IMR-90 (cell line): ENCODE measurements at regions not wholly inside any gene's neighbourhood (a gene's known extent, or its start where the extent isn't known, plus 50 kb on each side); places are given as distances from the start of the nearest gene placed in this dataset.
A peak's percentile ranks its signal among the peaks of the same experiment; 100 is the strongest.

ENCODE experiments used
- ATAC-seq: fragments of 200-7000 bp; cut with Tn5 transposase; 2 replicates; pipeline ENCODE4 v1.9.1; 2020; ENCODE audit warnings: low read depth, mild to moderate bottlenecking, moderate library complexity
- BruUV-seq: library from RNA; stranded (reverse); fragments of 400-500 nt; replicated peaks from 2 replicates; lab custom pipeline; 2021; lab: Mats Ljungman, UMichigan
- CTCF ChIA-PET: fragments of 300-600 bp; formaldehyde crosslinking; extraction: SDS; loops from one replicate; lab custom pipeline; 2021; ENCODE audit warnings: antibody characterized with exemption; lab: Yijun Ruan, JAX
- POLR2A ChIA-PET: fragments of 300-600 bp; sonication (Branson Sonifier 250); formaldehyde crosslinking; loops from one replicate; lab custom pipeline; 2022; ENCODE audit warnings: antibody characterized with exemption; ENCODE audit not compliant: unreplicated experiment; lab: Charles Lee
- DNase-seq: peaks from one replicate; pipeline ENCODE4 v3.0.0; 2013
- H2AFZ ChIP-seq: replicated peaks from 2 replicates; pipeline ENCODE3; 2013; ENCODE audit warnings: low read length, mild to moderate bottlenecking; ENCODE audit not compliant: poor library complexity
- H2AK5ac ChIP-seq: 2 replicates; pipeline ENCODE4 v1.6.1; 2013; ENCODE audit warnings: low read depth, low read length, inconsistent platforms
- H2AK9ac ChIP-seq: replicated peaks from 2 replicates; pipeline ENCODE3; 2013; ENCODE audit warnings: mild to moderate bottlenecking, low read depth, low read length, moderate library complexity; ENCODE audit not compliant: poor library complexity
- H2BK120ac ChIP-seq: 2 replicates; pipeline ENCODE4 v1.6.1; 2013; ENCODE audit warnings: low read depth, low read length, inconsistent platforms
- H2BK15ac ChIP-seq: 3 replicates; pipeline ENCODE4 v1.6.1; 2013; ENCODE audit warnings: low read depth, low read length, inconsistent platforms
- H2BK20ac ChIP-seq: 2 replicates; pipeline ENCODE4 v1.6.1; 2013; ENCODE audit warnings: low read depth, mild to moderate bottlenecking, inconsistent platforms, low read length, moderate library complexity
- H2BK5ac ChIP-seq: 2 replicates; pipeline ENCODE4 v1.6.1; 2013; ENCODE audit warnings: mild to moderate bottlenecking, low read depth, low read length, inconsistent platforms; ENCODE audit not compliant: poor library complexity, severe bottlenecking
- H3K14ac ChIP-seq: replicated peaks from 2 replicates; pipeline ENCODE4 v1.6.1; 2013; ENCODE audit warnings: low read depth, low read length, inconsistent platforms
- H3K18ac ChIP-seq: 2 replicates; pipeline ENCODE4 v1.6.1; 2013; ENCODE audit warnings: low read depth, low read length, control low read depth
- H3K23ac ChIP-seq: 2 replicates; pipeline ENCODE4 v1.6.1; 2013; ENCODE audit warnings: low read depth, low read length, inconsistent platforms
- H3K27ac ChIP-seq: 2 replicates; pipeline ENCODE4 v1.5.1; 2013; ENCODE audit warnings: mild to moderate bottlenecking, control low read depth, low read length; ENCODE audit not compliant: insufficient read depth
- H3K27me3 ChIP-seq: 2 replicates; pipeline ENCODE4 v1.6.1; 2013; ENCODE audit warnings: low read length; ENCODE audit not compliant: control insufficient read depth, insufficient read depth
- H3K36me3 ChIP-seq: 2 replicates; pipeline ENCODE4 v1.6.1; 2013; ENCODE audit warnings: low read length, mixed read lengths; ENCODE audit not compliant: control insufficient read depth, insufficient read depth
- H3K4ac ChIP-seq: 2 replicates; pipeline ENCODE4 v1.6.1; 2013; ENCODE audit warnings: low read depth, low read length, inconsistent platforms
- H3K4me1 ChIP-seq: 2 replicates; pipeline ENCODE4 v1.6.1; 2013; ENCODE audit warnings: low read length, mixed read lengths; ENCODE audit not compliant: control insufficient read depth, insufficient read depth
- H3K4me2 ChIP-seq: 2 replicates; pipeline ENCODE4 v1.6.1; 2013; ENCODE audit warnings: low read depth, mild to moderate bottlenecking, control low read depth, low read length, moderate library complexity
- H3K4me3 ChIP-seq: 2 replicates; pipeline ENCODE4 v1.5.1; 2013; ENCODE audit warnings: low read depth, mild to moderate bottlenecking, control low read depth, low read length, moderate library complexity; ENCODE audit not compliant: insufficient read depth
- H3K56ac ChIP-seq: 2 replicates; pipeline ENCODE4 v1.6.1; 2013; ENCODE audit warnings: low read length, inconsistent platforms; ENCODE audit not compliant: insufficient read depth; ENCODE audit errors: extremely low read depth
- H3K79me1 ChIP-seq, 2 experiments: 2 replicates each; pipeline ENCODE4 v1.6.1; 2013; ENCODE audit warnings: low read length in 2 of 2, inconsistent platforms in 1 of 2, low read depth in 1 of 2
- H3K9ac ChIP-seq: 2 replicates; pipeline ENCODE4 v1.6.1; 2013; ENCODE audit warnings: low read depth, low read length, control low read depth
- H3K9me1 ChIP-seq: 2 replicates; pipeline ENCODE4 v1.6.1; 2013; ENCODE audit warnings: low read length, inconsistent platforms; ENCODE audit not compliant: insufficient read depth
- H3K9me3 ChIP-seq: 2 replicates; pipeline ENCODE4 v1.6.1; 2013; ENCODE audit warnings: low read length; ENCODE audit not compliant: control insufficient read depth, insufficient read depth
- H4K20me1 ChIP-seq: 2 replicates; pipeline ENCODE4 v1.6.1; 2013; ENCODE audit warnings: low read length, inconsistent platforms; ENCODE audit not compliant: insufficient read depth
- H4K5ac ChIP-seq: 2 replicates; pipeline ENCODE4 v1.6.1; 2013; ENCODE audit warnings: mild to moderate bottlenecking, low read depth, low read length, control low read depth
- H4K8ac ChIP-seq, 2 experiments: 2 replicates each; pipeline ENCODE4 v1.6.1; 2013; ENCODE audit warnings: low read depth in 2 of 2, low read length in 2 of 2, control low read depth in 1 of 2, inconsistent platforms in 1 of 2
- H4K91ac ChIP-seq: 2 replicates; pipeline ENCODE4 v1.6.1; 2013; ENCODE audit warnings: low read depth, low read length, inconsistent platforms; ENCODE audit not compliant: insufficient read depth
- CEBPB ChIP-seq: IDR thresholded peaks from 2 replicates; pipeline ENCODE4 v1.6.1; 2012; ENCODE audit warnings: low read depth, low read length, improper control_type of control experiment
- MAFK ChIP-seq: IDR thresholded peaks from 2 replicates; pipeline ENCODE4 v1.6.1; 2012; ENCODE audit warnings: low read depth, low read length, improper control_type of control experiment
- WGBS, 2 experiments: methylation state at CpG; one replicate each; pipeline versions ENCODE4 v1.1.5 to v1.1.7; 2013; ENCODE audit warnings: missing lambda C conversion rate in 2 of 2; ENCODE audit not compliant: insufficient read length in 1 of 2; ENCODE audit errors: extremely low coverage in 2 of 2; 5-methylcytosine and 5-hydroxymethylcytosine counted together
- dilution Hi-C: fragments of 300-500 bp; cut with HindIII; formaldehyde crosslinking; loops from one replicate; pipeline ENCODE4 v1.14.3; 2018; ENCODE audit warnings: low sequenced_read_pairs; ENCODE audit not compliant: unreplicated experiment
- in situ Hi-C: fragments of 300-500 bp; cut with MboI; formaldehyde crosslinking; loops from 3 replicates; pipeline ENCODE4 v1.14.3; 2019; ENCODE audit warnings: low sequenced_read_pairs, inconsistent platforms, mixed read lengths
- intact Hi-C: fragments of 100-400 bp; cut with micrococcal nuclease; formaldehyde crosslinking; loops from 2 replicates; pipeline ENCODE4 v1.10.0; 2022

DNA sequence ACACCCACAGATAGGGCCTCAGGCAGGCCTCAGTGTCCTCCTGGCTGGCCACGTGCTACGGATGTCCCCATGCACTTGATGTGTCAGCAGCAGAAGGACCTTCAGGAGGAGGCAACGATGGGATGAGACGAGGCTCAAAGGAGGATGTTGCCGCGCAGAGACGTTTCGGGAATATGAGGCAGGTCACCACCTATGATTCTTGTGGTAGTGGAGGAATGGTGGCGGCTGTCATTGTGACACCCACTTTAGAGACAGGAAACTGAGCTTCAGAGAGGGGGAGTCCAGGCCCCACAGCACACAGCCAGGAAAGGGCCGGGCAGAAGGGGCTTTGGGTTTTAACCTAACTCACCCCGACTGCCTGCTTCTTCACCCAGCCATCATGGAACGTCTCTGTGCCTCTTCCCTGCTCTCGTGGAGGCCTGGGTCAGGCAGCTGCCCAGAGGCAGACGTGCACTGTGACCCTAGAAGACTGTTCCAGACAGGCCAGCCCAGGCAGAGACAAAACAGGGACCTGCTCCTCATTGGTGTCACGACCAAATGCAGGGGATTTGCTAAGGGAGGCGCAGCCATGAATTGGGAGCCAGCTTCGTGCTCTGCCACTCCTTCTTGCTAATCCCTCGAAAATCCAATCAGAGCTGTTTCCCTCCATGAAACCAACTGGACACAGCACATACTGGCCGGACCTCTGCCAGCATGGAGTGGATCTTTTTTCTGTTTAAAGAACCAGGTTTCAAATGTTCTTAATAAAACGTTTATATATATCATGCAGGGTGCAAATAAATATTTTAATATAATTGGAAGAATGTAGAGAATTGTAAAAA lies 169.2 kb downstream of the ASB1 start (continued):
- TF ChIP-seq CEBPB = no peak

DNA sequence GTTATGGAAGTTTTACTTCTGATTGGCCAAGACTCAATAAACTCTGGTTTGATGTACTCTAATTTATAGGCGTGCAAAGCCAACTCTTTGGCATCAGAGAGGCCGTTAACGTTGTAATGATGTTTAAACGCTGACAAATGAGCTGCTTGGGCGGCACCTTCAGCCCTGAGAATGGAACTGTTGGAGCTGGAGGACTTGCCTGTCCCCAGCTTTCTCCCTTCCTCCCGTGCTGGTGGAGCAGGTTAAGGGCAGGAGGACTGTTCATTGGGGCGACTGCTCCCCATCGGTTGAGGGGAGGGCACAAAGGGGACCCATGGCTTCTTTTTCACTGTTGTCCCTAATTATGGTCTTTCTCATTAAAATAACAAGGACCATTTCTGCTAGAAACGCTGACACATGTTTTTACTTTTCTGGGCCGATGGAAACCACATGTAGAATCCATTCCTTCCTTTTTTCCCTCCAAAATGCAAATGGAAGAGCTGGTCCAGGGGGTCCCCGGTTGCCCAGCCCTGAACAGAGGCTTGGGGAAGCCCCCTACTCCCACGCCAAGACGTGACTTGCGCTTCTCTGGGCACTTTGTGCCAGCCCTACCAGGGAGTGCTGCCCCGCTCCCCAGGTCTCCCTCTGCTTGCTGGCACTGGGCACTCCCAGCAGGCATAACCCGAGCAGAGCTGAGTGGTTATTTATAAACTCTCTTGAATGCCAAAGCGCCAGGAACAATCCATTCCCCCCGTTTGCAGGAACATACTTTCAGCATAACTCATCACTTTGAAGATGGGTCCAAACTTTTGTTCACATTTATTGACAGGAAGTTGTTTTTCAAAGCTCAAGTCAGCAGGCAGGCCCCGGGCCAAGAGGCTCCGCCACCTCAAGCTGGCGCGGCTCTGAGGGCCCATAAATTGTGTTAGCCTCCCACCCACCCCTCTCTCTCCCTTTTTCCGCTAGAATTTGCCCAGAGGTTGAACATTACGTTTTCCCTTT lies 170.1 kb downstream of the ASB1 start:
- 38% methylated on average over 4 of the region's 24 CpGs; no CpG with 5 or more reads in 1 of the 2 experiments for WGBS, 2 experiments
- Histone ChIP-seq H2BK20ac (peak overlapping the region; percentile 31; the same call in 1 of the 2 replicates), H3K27me3 (no peaks in the 10 kb centered on the region), H3K14ac (no peak overlapping the region), H2AK5ac (peak overlapping the region; percentile 27; the same call in 1 of the 2 replicates), H3K23ac (no peak overlapping the region), H4K91ac (peak overlapping the region; percentile 54), H3K56ac (no peak overlapping the region), H2BK120ac (peak overlapping the region; percentile 30), H4K8ac (peak overlapping the region in 1 of 2 experiments; percentile 18; a peak in 1 of 4 replicates), H4K5ac (no peak overlapping the region), H3K27ac (no peak overlapping the region), H3K9me1 (no peaks in the 10 kb centered on the region), H3K4me2 (no peak overlapping the region), H2AFZ (peak overlapping the region; percentile 47), H3K79me1 (no peaks in the 10 kb centered on the region), H3K18ac (no peak overlapping the region), H3K4ac (peak overlapping the region; percentile 21; the same call in 1 of the 2 replicates), H3K4me3 (no peak overlapping the region), H2BK15ac (0 out of 3 replicates have a peak overlapping the region, but pooled peaks have one; percentile 33), H4K20me1 (no peaks in the 10 kb centered on the region), H3K9me3 (no peaks in the 10 kb centered on the region), H3K36me3 (no peaks in the 10 kb centered on the region), H2BK5ac (no peak overlapping the region), H2AK9ac (no peak overlapping the region), H3K4me1 (peaks cover 12% of the 10 kb centered on the region; the same call in 1 of the 2 replicates), H3K9ac (no peak overlapping the region)
- ChIA-PET POLR2A (no interaction called here), CTCF (interaction anchor here (0.6 kb wide), 1 partner anchor 226 kb away, joined by 3 read pairs; no protein-coding TSS in a partner anchor)
- DNase-seq = peak; percentile 71
- intact Hi-C loops = no loop called here
- dilution Hi-C loops = no loop called here
- TF ChIP-seq CEBPB (no peak), MAFK (0 out of 2 replicates have a peak, but pooled peaks have one; percentile 51)
- ATAC-seq = peak; percentile 81
- in situ Hi-C loops = no loop called here
- no TSS peak for BruUV-seq
